ENCODE measurements at regions not wholly inside any gene's neighbourhood (a gene's known extent, or its start where the extent isn't known, plus 50 kb on each side); places are given as distances from the start of the nearest gene placed in this dataset.

GRCh38 chr1:38132681-38133080, 86.1 kb upstream of the POU3F1 start:
- Histone ChIP-seq H3K27ac (no peak overlapping the region), H3K79me2 (ENCODE audit: low read depth) (no peaks in the 10 kb centered on the region), H3K4me2 (no peak overlapping the region), H3K9ac (no peak overlapping the region), H2AFZ (replicated peaks) (no peak overlapping the region), H3K36me3 (no peaks in the 10 kb centered on the region), H3K4me1 (peaks cover 32% of the 10 kb centered on the region), H4K20me1 (ENCODE audit: low read depth) (no peaks in the 10 kb centered on the region), H3K9me3 (ENCODE audit: low read depth) (no peaks in the 10 kb centered on the region), H3F3A (ENCODE audit: low read depth) (peaks cover 21% of the 10 kb centered on the region), H3K4me3 (no peak overlapping the region), H3K27me3 (no peaks in the 10 kb centered on the region)
- H3K27ac Mint-ChIP-seq, result no peak overlapping the region
- H3K27me3 Mint-ChIP-seq (ENCODE audit: insufficient read depth, low read depth), result peaks cover 17% of the 10 kb centered on the region
- H3K36me3 Mint-ChIP-seq, result no peaks in the 10 kb centered on the region
- peaks cover 58% of the 10 kb centered on the region for H3K4me1 Mint-ChIP-seq
- H3K9me3 Mint-ChIP-seq, result no peaks in the 10 kb centered on the region
- no peak overlapping the region for H3K4me3 Mint-ChIP-seq
- no peak for DNase-seq (ENCODE audit: low spot score)
- TF ChIP-seq EZH2 (IDR thresholded peaks at IDR 0.05), result no peak
- TF ChIP-seq CTCF (IDR thresholded peaks at IDR 0.05), result no peak
- no peak for TF ChIP-seq EZH2phosphoT487 (IDR thresholded peaks at IDR 0.05)

GRCh38 chr1:38131024-38131585, 84.5 kb upstream of the POU3F1 start:
- no peak for DNase-seq (ENCODE audit: low spot score)
- TF ChIP-seq EZH2phosphoT487 (IDR thresholded peaks at IDR 0.05), result no peak
- TF ChIP-seq EZH2 (IDR thresholded peaks at IDR 0.05), result no peak
- TF ChIP-seq CTCF (IDR thresholded peaks at IDR 0.05), result no peak
- Mint-ChIP-seq H3K4me3 (no peak overlapping the region), H3K27ac (no peak overlapping the region), H3K9me3 (no peaks in the 10 kb centered on the region), H3K27me3 (ENCODE audit: insufficient read depth, low read depth) (peaks cover 11% of the 10 kb centered on the region), H3K4me1 (peaks cover 56% of the 10 kb centered on the region), H3K36me3 (no peaks in the 10 kb centered on the region)
- Histone ChIP-seq H4K20me1 (ENCODE audit: low read depth) (no peaks in the 10 kb centered on the region), H3K27ac (no peak overlapping the region), H3K4me2 (no peak overlapping the region), H3K4me3 (no peak overlapping the region), H3K27me3 (no peaks in the 10 kb centered on the region), H3F3A (ENCODE audit: low read depth) (peaks cover 14% of the 10 kb centered on the region), H3K9me3 (ENCODE audit: low read depth) (no peaks in the 10 kb centered on the region), H3K36me3 (no peaks in the 10 kb centered on the region), H2AFZ (replicated peaks) (no peak overlapping the region), H3K79me2 (ENCODE audit: low read depth) (no peaks in the 10 kb centered on the region), H3K9ac (no peak overlapping the region), H3K4me1 (peaks cover 29% of the 10 kb centered on the region)

- Mint-ChIP-seq H3K36me3 (no peaks in the 10 kb centered on the region), H3K4me3 (no peak overlapping the region), H3K27ac (no peak overlapping the region), H3K4me1 (peaks cover 46% of the 10 kb centered on the region), H3K9me3 (no peaks in the 10 kb centered on the region), H3K27me3 (ENCODE audit: insufficient read depth, low read depth) (peaks cover 8% of the 10 kb centered on the region)
- no peak for TF ChIP-seq CTCF (IDR thresholded peaks at IDR 0.05)
- TF ChIP-seq EZH2phosphoT487 (IDR thresholded peaks at IDR 0.05), result no peak
- TF ChIP-seq EZH2 (IDR thresholded peaks at IDR 0.05), result no peak
- Histone ChIP-seq H3K36me3 (no peaks in the 10 kb centered on the region), H4K20me1 (ENCODE audit: low read depth) (no peaks in the 10 kb centered on the region), H3K27me3 (no peaks in the 10 kb centered on the region), H3K9me3 (ENCODE audit: low read depth) (no peaks in the 10 kb centered on the region), H3F3A (ENCODE audit: low read depth) (peaks cover 4% of the 10 kb centered on the region), H3K9ac (no peak overlapping the region), H3K4me2 (peak overlapping the region; percentile 10), H3K4me3 (no peak overlapping the region), H3K4me1 (peaks cover 19% of the 10 kb centered on the region), H2AFZ (replicated peaks) (no peak overlapping the region), H3K27ac (no peak overlapping the region), H3K79me2 (ENCODE audit: low read depth) (no peaks in the 10 kb centered on the region)
- no peak for DNase-seq (ENCODE audit: low spot score)
These were observed 83.4 kb upstream of the POU3F1 start for GRCh38 chr1:38129971-38130370.
